Stimulated activated CD4-positive, alpha-beta T cell treated with anti-CD3 and anti-CD28 coated beads, Interleukin-15, amount 100 ng/mL, for 24 hours (primary cell): ENCODE measurements at regions not wholly inside any gene's neighbourhood (a gene's known extent, or its start where the extent isn't known, plus 50 kb on each side); places are given as distances from the start of the nearest gene placed in this dataset.

Experiments
- DNase-seq: peaks from one replicate; pipeline ENCODE4 v3.0.0-alpha.2; 2020

DNA sequence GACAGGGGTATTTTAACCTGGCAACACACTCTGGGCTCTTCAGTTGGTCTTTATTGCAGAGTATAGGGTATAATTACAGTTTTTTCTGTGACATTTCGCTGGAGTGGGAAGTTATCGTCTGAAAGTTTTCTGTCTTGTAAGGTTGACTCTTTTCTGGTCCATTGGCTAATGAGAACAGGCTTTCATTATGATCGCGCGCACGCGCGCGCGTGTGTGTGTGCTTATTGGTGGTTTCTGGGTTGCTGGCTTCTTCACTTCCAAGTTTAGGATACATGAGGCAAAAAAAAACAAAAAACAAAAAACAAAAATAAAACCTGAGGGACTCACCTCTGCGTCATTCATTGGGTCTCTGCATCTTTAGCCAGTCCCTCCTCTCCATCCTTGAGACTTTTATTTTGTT lies 68.7 kb upstream of the MYOCD start:
- DNase-seq: no peak

DNA sequence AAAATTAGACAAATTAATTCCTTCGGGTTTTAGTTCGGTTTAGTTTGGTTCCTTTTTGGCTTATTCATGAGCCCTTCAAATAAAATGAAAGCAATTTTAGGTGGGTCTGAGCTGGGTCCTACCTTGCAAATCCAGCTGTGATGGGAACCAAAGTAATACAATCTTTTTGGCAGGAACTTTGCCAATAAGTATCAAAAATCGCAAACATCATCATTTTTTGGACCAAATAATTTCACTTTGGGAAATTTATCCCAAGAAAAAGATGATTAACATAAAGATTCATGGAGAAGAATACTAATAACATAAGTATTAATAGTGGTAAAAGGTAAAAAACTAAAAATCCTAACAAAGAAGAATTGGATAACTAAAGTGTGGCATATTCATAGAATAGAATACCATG lies 67.8 kb upstream of the MYOCD start:
- no peak for DNase-seq

DNA sequence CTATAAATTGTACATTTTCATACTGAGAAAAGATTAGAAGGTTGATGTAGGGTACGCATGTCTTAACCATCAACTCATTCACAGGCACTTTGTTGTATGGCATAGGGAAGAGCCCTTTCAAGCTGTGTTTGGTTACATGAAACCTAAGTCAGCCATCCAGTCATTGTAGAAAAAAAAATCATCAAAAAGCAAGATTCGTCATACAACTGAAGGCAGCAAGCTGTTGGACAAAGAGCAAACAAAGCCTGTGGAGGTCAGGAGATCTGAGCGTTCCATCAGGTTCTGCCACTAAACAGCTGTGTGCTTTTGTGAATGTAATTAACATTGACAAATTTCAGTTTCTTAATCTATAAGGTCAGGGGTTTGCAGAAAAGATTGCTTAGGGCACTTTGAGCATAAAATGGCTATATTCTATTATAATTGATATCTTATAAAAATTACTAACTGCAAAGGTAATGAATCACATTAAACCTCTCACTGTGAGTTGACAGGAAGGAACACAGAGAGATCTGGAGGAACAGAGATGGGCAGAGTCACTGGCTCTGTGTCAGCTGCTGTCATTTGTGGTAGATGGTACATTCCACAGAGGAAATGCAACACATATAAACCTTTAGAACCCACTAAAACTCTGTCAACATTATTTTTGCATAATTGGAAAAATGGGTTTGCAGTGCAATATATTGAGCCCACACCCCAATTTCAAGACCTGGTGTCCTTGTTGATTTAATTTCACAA lies 66.3 kb upstream of the MYOCD start:
- no peak for DNase-seq

DNA sequence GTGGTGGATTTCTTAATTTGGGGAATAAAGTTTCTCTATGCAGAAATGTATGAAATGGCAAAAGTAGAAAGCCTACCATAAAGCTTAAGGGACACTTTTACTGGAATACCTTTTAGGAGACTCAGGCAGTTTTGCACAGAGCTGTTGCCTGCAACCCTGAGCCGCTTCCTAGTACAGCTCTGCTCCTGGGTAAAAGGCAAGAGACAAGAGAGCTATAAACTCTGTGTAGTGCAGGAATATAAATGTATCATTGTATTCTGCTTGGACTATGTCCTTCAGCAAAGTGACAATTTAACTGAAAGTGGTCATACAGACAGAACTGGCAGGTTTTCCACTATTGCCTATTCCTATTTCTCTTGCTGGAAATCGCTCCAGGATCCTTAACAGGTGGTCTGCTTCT lies 65.3 kb upstream of the MYOCD start:
- DNase-seq: no peak

DNA sequence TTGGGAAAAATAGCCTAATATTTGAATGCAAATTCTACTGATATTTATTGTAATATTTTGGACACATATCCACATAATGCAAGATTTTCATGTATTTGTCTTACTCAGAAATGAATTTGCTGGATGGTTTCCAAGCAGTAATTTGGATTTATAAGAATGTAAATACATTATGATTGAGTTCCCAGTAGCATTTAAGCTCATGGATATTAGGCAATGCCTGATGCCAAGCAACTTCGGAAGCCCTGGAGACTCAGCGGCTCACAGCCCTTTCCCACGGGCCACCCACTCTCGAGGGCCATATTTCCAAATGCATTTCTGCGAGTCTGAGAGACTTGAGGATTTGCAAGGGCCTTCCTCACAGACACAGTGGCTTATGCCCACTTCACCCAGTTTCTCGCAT lies 62.1 kb upstream of the MYOCD start:
- no peak for DNase-seq

DNA sequence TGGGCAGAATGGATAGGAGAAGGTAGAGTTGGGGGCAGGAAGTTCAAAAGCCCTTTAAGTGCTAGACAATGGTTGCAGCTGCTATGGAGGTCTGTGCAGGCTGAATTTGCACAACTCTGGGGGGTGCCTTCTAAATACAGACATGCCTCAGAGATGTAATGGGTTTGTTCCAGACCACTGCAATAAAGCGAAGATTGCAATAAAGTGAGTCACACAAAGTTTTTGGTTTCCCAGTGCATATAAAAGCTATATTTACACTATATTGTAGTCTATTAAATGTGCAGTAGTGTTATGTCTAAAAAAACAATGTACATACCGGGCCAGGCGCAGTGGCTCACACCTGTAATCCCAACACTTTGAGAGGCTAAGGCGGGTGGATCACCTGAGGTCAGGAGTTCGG lies 60.5 kb upstream of the MYOCD start:
- no peak for DNase-seq

DNA sequence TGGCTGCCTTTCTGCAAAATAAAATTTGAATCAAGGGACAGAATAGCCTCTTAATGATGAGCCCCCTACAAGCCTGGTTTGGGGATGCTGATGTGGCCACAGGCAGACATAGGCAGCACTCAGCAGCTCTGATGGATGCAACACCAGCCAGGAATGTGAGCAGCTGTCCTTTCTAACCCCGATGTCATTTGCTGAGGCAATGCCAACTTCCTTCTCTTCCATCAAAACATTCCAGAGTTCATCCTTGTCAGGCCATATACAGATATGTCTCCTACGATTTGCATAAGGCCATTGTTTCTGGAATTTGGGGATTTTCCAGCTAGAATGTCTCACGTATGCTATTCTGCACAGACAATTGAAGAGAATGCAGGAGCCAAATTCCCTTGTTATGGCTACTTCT lies 52.1 kb upstream of the MYOCD start:
- no peak for DNase-seq
